Transverse colon (tissue), 4 donors: ENCODE measurements at regions not wholly inside any gene's neighbourhood (a gene's known extent, or its start where the extent isn't known, plus 50 kb on each side); places are given as distances from the start of the nearest gene placed in this dataset.

ENCODE experiments used
- DNase-seq: peaks from one replicate; pipeline ENCODE4 v3.0.0-alpha.2; 2019
- H3K27ac ChIP-seq, 4 donors: fragments of 200-600 bp; sonication (generic); 2 replicates each; pipeline ENCODE4 v1.5.1; 2016 to 2018; ENCODE audit warnings: inconsistent platforms in 4 of 4
- H3K27me3 ChIP-seq: fragments of 200-600 bp; sonication (generic); 2 replicates; pipeline ENCODE4 v1.5.1; 2017; ENCODE audit warnings: inconsistent platforms
- H3K36me3 ChIP-seq, 4 donors: fragments of 200-600 bp; sonication (generic); 2 replicates each; pipeline ENCODE4 v1.5.1; 2017 to 2019; ENCODE audit warnings: inconsistent platforms in 4 of 4
- H3K4me1 ChIP-seq, 4 donors: fragments of 200-600 bp; sonication (generic); 2 replicates each; pipeline ENCODE4 v1.5.1; 2017 to 2020; ENCODE audit warnings: inconsistent platforms in 4 of 4
- H3K4me3 ChIP-seq, 4 donors: fragments of 200-600 bp; sonication (generic); 1 replicate in 1 of 4; 2 replicates in 3 of 4; pipeline versions ENCODE4 v1.5.1 to v1.6.1; 2017 to 2019; ENCODE audit warnings: inconsistent platforms in 4 of 4
- H3K9me3 ChIP-seq, 2 donors: fragments of 200-600 bp; sonication (generic); 2 replicates each; pipeline ENCODE4 v1.5.1; 2017 to 2019; ENCODE audit warnings: inconsistent platforms in 2 of 2
- EP300 ChIP-seq: sonication (generic); formaldehyde crosslinking; IDR thresholded peaks from one replicate; pipeline ENCODE4 v1.6.1; 2017; ENCODE audit warnings: antibody characterized with exemption, low read depth
- POLR2A ChIP-seq: fragments of 450-650 bp; IDR thresholded peaks from one replicate; pipeline ENCODE4 v1.6.1; 2016; ENCODE audit warnings: antibody characterized with exemption, mild to moderate bottlenecking, moderate library complexity
- POLR2AphosphoS5 ChIP-seq, 3 donors: sonication (generic); formaldehyde crosslinking; IDR thresholded peaks; one replicate each; pipeline ENCODE4 v1.6.1; 2016; ENCODE audit warnings: antibody characterized with exemption in 3 of 3
- WGBS, 2 donors: methylation state at CpG; one replicate each; pipeline ENCODE4 v1.1.5; 2018; ENCODE audit warnings: low coverage in 1 of 2; 5-methylcytosine and 5-hydroxymethylcytosine counted together
- in situ Hi-C, 4 donors: fragments of 200-750 bp; cut with MboI; loops; one replicate each; pipeline versions ENCODE4 v1.15.0 to v1.15.1; 2017; ENCODE audit warnings: low sequenced_read_pairs in 3 of 4, low pct_ligation_motif_present in 1 of 4, low pct_unique_long_range_greater_than_20kb in 1 of 4
- intact Hi-C: fragments of 100-400 bp; cut with DNase I; formaldehyde crosslinking; loops from one replicate; pipeline ENCODE4 v1.15.1; 2023; ENCODE audit warnings: low total_unique reads
- TF ChIP-seq, protein P1 (sequence below), 5 experiments: fragments of 200-600 bp in 3 of 5; fragments of 450-650 bp in 2 of 5; sonication (generic) in 3 of 5; IDR thresholded peaks; 1 replicate in 2 of 5; 2 replicates in 3 of 5; pipeline ENCODE4 v1.5.1; 2016 to 2017; ENCODE audit warnings: antibody characterized with exemption in 5 of 5, inconsistent platforms in 3 of 5, mild to moderate bottlenecking in 2 of 5, moderate library complexity in 1 of 5

DNA sequence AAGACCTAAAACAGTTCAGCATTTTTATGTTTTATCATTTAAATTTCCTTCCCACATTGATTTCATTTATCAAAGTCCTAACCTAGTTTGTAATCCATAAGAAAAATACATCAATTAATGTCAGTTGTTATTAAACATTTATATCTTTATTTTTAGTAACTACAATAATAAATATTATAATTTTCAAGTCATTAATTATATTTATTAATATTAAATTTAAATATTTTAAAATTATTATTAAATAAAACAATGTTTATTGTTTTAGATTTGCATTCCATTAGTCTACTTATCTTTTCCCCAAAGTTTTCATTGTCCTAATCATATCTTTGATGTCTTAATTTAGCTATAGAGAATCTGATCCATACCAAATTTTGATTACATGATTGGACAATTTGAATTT is 368.9 kb downstream of the PLA2G4A start:
- Histone ChIP-seq H3K36me3 (no peaks in the 10 kb centered on the region), H3K4me3 (no peak overlapping the region), H3K27me3 (no peaks in the 10 kb centered on the region), H3K27ac (no peak overlapping the region), H3K4me1 (no peaks in the 10 kb centered on the region), H3K9me3 (no peaks in the 10 kb centered on the region)
- no peak for DNase-seq
- in situ Hi-C loops (no loop called here), intact Hi-C loops (no loop called here)
- TF ChIP-seq POLR2AphosphoS5 (IDR thresholded peaks at IDR 0.05), result no peak
- TF ChIP-seq POLR2A, result no peak
- TF ChIP-seq EP300, result no peak
- TF ChIP-seq, protein P1, sequence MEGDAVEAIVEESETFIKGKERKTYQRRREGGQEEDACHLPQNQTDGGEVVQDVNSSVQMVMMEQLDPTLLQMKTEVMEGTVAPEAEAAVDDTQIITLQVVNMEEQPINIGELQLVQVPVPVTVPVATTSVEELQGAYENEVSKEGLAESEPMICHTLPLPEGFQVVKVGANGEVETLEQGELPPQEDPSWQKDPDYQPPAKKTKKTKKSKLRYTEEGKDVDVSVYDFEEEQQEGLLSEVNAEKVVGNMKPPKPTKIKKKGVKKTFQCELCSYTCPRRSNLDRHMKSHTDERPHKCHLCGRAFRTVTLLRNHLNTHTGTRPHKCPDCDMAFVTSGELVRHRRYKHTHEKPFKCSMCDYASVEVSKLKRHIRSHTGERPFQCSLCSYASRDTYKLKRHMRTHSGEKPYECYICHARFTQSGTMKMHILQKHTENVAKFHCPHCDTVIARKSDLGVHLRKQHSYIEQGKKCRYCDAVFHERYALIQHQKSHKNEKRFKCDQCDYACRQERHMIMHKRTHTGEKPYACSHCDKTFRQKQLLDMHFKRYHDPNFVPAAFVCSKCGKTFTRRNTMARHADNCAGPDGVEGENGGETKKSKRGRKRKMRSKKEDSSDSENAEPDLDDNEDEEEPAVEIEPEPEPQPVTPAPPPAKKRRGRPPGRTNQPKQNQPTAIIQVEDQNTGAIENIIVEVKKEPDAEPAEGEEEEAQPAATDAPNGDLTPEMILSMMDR (IDR thresholded peaks at IDR 0.05), result no peak

DNA sequence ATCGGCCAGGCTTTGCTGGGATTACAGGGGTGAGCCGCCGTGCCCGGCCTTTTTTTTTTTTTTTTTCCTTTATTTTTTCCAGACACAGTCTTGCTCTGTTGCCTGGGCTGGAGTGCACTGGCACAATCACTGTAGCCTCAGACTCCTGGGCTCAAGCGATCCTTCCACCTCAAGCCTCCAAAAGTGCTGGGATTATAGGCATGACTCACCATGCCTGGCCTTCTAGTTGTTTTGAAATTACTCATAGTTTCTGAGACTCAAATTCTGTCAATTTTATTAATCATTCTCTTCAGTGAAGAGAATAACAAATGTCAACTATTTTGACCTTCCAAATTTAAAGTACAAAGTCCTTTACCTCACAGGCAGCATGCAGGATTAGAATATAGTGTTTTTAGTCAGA is 374.5 kb downstream of the PLA2G4A start:
- TF ChIP-seq POLR2AphosphoS5 (IDR thresholded peaks at IDR 0.05) (no peak), EP300 (no peak), POLR2A (no peak)
- TF ChIP-seq, protein P1 (IDR thresholded peaks at IDR 0.05), result no peak
- in situ Hi-C loops, result no loop called here
- intact Hi-C loops, result no loop called here
- 95 to 100% methylated on average over 4 to 5 of the region's 5 CpGs for WGBS, 2 donors
- no peaks in the 10 kb centered on the region for H3K9me3 ChIP-seq
- no peaks in the 10 kb centered on the region for H3K27me3 ChIP-seq
- no peaks in the 10 kb centered on the region for H3K36me3 ChIP-seq
- DNase-seq, result no peak
- H3K27ac ChIP-seq, result no peak overlapping the region
- no peaks in the 10 kb centered on the region for H3K4me1 ChIP-seq
- H3K4me3 ChIP-seq, result no peak overlapping the region

DNA sequence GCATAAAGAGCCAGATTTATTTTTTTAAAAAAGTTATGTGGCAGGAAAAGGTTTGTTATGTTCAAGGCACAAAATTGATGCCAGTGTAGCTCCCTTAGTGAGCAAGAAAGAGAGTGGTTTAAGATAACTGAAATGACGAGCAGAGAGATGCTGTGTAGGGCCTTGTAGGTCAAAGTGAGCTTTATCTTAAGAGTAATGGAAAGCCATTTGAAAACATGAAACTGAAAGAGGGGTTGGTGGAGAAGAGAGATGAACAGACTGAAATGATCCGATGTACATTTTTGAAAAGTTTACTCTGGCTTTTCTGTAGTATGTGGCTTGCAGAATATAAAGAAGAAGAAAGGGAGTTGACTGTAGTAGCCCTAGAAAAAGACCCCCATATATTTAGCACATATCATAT is 383.6 kb downstream of the PLA2G4A start:
- no peak for TF ChIP-seq POLR2AphosphoS5 (IDR thresholded peaks at IDR 0.05)
- TF ChIP-seq POLR2A, result no peak
- TF ChIP-seq EP300, result no peak
- Histone ChIP-seq H3K36me3 (no peaks in the 10 kb centered on the region), H3K4me1 (no peaks in the 10 kb centered on the region), H3K9me3 (no peaks in the 10 kb centered on the region), H3K27ac (no peak overlapping the region), H3K4me3 (no peak overlapping the region), H3K27me3 (no peaks in the 10 kb centered on the region)
- WGBS, 2 donors, result 65 to 84% methylated on average over 2 of the region's 2 CpGs
- no peak for DNase-seq
- intact Hi-C loops (no loop called here), in situ Hi-C loops (no loop called here)

DNA sequence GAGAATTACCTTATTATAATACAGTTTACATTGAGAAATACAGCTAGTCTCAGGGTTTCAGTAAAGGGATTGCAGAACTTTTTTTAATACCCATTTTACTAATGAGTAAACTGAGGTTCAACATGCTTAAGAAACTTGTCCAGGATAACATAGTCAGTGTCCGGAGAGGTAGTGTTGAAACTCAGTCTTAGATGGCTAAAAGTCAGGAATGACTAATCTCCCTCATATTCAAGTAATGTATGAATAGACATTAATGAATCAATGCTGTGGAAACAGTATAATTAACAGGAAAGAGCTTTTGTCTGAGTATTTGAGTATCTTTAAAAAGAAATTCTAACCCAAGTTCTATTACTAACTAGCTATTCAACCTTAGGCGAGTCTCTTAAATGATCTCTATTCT is 397.6 kb downstream of the PLA2G4A start:
- 89 to 92% methylated on average over 2 of the region's 2 CpGs for WGBS, 2 donors

DNA sequence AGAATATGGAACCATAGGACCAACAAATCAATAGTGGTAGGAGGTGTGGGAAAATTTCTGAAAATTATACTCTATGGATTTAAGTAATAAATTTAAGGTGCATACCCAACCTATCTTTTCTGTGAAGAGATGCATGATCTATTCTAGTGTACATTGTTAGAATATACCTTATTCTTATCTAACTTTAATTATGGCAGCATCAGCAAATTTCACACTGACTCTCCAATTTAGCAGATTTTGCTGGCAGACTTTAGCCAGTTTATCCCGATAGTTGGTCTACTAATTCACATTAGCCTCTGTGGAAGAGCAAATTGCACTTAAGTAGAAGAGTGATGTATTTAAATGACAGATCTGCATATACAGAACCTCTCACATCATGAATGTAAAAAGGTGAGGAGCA is 400.0 kb downstream of the PLA2G4A start:
- WGBS, 2 donors, result 89 to 94% methylated on average over 1 of the region's 1 CpG
- intact Hi-C loops (no loop called here), in situ Hi-C loops (no loop called here)
- Histone ChIP-seq H3K9me3 (no peaks in the 10 kb centered on the region), H3K4me1 (no peaks in the 10 kb centered on the region), H3K27ac (no peak overlapping the region), H3K4me3 (no peak overlapping the region), H3K36me3 (no peaks in the 10 kb centered on the region), H3K27me3 (no peaks in the 10 kb centered on the region)
- TF ChIP-seq EP300 (no peak), POLR2A (no peak), POLR2AphosphoS5 (IDR thresholded peaks at IDR 0.05) (no peak)
- TF ChIP-seq, protein P1 (IDR thresholded peaks at IDR 0.05), result no peak
- no peak for DNase-seq

More for the DNA sequence above, 397.6 kb downstream of the PLA2G4A start:
- DNase-seq, result no peak
- Histone ChIP-seq H3K4me1 (no peaks in the 10 kb centered on the region), H3K27ac (no peak overlapping the region), H3K4me3 (no peak overlapping the region), H3K36me3 (no peaks in the 10 kb centered on the region), H3K9me3 (no peaks in the 10 kb centered on the region), H3K27me3 (no peaks in the 10 kb centered on the region)
- in situ Hi-C loops (no loop called here), intact Hi-C loops (no loop called here)
- no peak for TF ChIP-seq POLR2AphosphoS5 (IDR thresholded peaks at IDR 0.05)
- TF ChIP-seq, protein P1 (IDR thresholded peaks at IDR 0.05), result no peak
- TF ChIP-seq POLR2A, result no peak
- no peak for TF ChIP-seq EP300
